ENCODE measurements at regions not wholly inside any gene's neighbourhood (a gene's known extent, or its start where the extent isn't known, plus 50 kb on each side); places are given as distances from the start of the nearest gene placed in this dataset.

DNA sequence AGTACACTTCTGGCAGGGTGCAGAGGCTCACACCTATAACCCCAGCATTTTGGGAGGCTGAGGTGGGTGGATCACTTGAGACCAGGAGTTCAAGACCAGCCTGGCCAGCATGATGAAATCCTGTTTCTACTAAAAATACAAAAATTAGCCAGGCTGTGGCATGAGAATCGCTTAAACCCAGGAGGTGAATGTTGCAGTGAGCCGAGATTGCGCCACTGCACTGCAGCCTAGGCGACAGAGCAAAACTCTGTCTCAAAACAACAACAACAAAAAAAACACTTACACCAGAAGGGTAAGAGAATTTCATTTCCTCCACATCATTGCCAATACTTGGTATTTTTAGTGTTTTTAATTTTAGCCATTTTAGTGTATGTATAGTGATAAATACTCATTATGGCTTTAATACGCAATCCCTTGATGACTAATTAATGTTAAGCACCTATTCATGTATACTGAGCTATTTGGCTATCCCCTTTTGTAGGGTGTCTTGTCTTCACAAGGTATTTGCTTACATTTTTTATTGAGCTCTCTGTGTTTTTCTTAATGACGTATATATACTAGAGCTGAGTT lies 77.1 kb upstream of the TNR start:
- H3K4me3 ChIP-seq (ENCODE audit: low read length): no peak overlapping the region
- no peak for DNase-seq (ENCODE audit: low read depth)
- TF ChIP-seq, protein P1, sequence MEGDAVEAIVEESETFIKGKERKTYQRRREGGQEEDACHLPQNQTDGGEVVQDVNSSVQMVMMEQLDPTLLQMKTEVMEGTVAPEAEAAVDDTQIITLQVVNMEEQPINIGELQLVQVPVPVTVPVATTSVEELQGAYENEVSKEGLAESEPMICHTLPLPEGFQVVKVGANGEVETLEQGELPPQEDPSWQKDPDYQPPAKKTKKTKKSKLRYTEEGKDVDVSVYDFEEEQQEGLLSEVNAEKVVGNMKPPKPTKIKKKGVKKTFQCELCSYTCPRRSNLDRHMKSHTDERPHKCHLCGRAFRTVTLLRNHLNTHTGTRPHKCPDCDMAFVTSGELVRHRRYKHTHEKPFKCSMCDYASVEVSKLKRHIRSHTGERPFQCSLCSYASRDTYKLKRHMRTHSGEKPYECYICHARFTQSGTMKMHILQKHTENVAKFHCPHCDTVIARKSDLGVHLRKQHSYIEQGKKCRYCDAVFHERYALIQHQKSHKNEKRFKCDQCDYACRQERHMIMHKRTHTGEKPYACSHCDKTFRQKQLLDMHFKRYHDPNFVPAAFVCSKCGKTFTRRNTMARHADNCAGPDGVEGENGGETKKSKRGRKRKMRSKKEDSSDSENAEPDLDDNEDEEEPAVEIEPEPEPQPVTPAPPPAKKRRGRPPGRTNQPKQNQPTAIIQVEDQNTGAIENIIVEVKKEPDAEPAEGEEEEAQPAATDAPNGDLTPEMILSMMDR (conservative IDR thresholded peaks at IDR 0.05; ENCODE audit: low read depth, low read length): no peak

DNA sequence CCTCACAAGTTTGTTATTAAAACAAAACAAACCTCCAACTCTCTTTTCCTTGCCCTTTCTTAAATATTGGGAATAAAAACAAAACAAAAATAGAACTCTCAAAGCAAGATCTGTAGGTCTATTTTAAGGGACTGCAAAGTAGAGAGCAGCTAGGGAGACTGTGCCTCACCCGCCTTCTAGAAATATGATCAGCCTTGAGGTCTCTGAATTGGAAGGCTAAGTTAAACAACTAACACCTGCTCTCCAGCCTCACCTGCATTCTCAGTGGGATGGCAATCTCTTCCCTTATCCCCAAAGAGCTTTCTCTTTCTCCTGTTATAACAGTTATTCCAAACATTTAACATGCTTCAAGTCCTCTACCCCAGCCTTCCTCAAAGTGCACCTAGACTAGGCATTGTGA lies 75.5 kb upstream of the TNR start:
- no peak overlapping the region for H3K4me3 ChIP-seq (ENCODE audit: low read length)
- TF ChIP-seq, protein P1 (conservative IDR thresholded peaks at IDR 0.05; ENCODE audit: low read depth, low read length): no peak
- no peak for DNase-seq (ENCODE audit: low read depth)

DNA sequence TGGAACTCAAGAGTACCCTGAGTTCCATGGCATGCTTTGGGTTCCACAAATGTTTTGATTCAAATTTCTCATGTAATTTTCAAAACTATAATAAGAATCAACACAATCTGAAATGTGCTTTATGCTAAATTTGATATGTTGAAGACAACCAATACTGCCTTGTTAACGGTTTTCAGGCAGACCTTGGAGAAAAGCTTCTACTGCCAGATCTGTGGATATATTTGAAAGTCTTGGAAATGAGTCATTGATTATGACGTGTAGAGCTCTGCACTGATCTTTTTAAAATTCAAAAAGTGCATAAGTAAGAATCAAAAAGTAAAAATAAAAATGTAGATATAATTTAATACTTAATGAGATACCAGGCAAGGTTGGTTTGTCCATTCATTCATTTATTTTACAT lies 74.0 kb upstream of the TNR start:
- TF ChIP-seq, protein P1 (conservative IDR thresholded peaks at IDR 0.05; ENCODE audit: low read depth, low read length): no peak
- no peak for DNase-seq (ENCODE audit: low read depth)
- no peak overlapping the region for H3K4me3 ChIP-seq (ENCODE audit: low read length)

DNA sequence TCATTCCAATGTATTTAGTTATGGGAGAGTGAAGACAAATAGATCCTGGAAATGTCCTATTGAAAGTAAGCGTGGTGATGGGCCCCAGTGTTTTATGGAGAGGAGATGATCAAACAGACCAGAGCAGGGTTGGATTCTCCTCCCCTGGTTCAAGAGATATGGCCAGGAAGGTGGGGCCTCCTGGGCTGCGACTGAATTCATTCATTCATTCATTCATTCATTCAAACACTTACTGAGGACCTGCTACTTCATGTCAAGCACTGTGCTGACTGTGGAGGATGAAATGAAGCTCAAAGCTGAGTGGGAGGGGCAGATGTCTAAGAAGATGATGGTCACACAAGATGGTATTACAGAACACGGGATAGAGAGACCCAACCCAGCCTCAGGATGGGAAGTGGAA lies 71.5 kb upstream of the TNR start:
- H3K4me3 ChIP-seq (ENCODE audit: low read length): no peak overlapping the region
- no peak for DNase-seq (ENCODE audit: low read depth)
- TF ChIP-seq, protein P1 (conservative IDR thresholded peaks at IDR 0.05; ENCODE audit: low read depth, low read length): no peak

DNA sequence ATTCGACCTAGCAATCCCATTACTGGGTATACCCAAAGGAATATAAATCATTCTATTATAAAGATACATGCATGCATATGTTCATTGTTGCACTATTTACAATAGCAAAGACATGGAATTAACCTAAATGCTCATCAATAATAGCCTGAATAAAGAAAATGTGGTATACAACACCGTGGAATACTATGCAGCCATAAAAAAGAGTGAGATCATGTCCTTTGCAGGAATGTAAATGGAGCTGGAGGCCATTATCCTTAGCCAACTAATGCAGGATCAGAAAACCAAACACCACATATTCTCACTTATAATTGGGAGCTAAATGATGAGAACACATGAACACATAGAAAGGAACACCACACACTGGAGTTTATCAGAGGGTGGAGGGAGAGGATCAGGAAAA lies 69.5 kb upstream of the TNR start:
- TF ChIP-seq, protein P1 (conservative IDR thresholded peaks at IDR 0.05; ENCODE audit: low read depth, low read length): no peak
- DNase-seq (ENCODE audit: low read depth): no peak
- H3K4me3 ChIP-seq (ENCODE audit: low read length): no peak overlapping the region

DNA sequence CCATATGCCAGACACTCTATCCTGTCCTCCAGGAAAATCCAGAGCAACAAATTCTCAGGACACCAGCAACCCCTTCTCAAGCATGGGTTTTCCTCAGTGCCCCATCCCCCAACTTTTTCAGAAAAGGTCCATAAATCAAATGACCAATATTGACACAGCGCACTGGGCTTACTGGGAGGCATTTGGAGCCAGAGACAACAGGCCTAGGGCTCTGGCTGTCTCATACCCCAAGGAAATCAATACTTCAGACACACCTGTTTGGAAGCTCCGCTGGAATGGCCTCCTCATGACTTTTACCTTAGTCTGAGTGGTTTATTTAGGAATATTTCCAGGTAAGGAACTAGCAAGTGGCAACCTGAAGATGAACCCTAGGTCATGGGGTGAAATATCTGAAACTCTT lies 66.9 kb upstream of the TNR start:
- TF ChIP-seq, protein P1 (conservative IDR thresholded peaks at IDR 0.05; ENCODE audit: low read depth, low read length): no peak
- no peak for DNase-seq (ENCODE audit: low read depth)
- H3K4me3 ChIP-seq (ENCODE audit: low read length): no peak overlapping the region

DNA sequence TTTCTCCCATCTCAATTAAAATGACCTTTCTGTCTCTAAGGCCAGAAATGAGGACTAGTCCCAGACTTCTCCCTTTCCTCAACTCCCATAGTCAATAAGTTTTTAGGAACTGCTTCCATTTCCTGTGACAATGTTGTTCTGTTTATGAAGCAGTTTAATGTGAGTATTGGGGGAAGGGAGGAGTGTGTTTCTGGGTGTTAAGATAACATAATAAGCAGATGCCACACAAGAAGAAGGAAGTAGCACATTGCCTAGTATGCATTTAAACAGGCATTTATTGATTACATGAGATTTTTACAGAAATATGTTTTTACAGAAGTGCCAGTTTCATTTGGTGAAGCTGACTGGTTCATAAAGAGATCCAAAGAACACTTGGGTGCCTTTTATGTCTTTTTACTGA lies 65.6 kb upstream of the TNR start:
- no peak overlapping the region for H3K4me3 ChIP-seq (ENCODE audit: low read length)
- no peak for DNase-seq (ENCODE audit: low read depth)
- TF ChIP-seq, protein P1 (conservative IDR thresholded peaks at IDR 0.05; ENCODE audit: low read depth, low read length): no peak
